Activated CD4-positive, alpha-beta T cell treated with anti-CD3 and anti-CD28 coated beads for 1 hour (primary cell): ENCODE measurements at regions not wholly inside any gene's neighbourhood (a gene's known extent, or its start where the extent isn't known, plus 50 kb on each side); places are given as distances from the start of the nearest gene placed in this dataset.
"Not testable (repeated sequence)": the region's sequence is repeated elsewhere in the genome, so short reads cannot be mapped to it uniquely, and the experiment has no call there.

ENCODE experiments used
- DNase-seq: peaks from one replicate; pipeline ENCODE4 v3.0.0-alpha.2; 2020

DNA sequence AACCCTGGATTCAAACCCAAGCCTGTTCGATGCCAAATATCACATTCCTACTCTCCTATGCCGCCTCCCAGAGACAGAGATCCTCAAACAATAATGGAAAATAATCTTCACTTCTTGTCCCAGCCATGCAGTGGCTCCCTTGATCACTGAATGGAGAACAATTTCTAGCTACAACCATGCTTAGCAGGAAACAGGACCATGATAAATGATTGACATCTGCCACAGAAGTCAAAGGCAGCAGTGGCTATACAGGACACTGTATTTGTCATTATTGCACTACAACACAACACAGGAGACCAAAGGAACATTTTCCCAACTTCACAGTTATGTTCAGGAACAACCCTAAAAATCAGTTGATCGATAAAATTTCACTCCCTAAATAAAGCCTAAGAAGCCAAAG lies 243.3 kb upstream of the SLC7A11 start:
- no peak for DNase-seq

GRCh38 chr4:138475116-138475515 lies 233.0 kb upstream of the SLC7A11 start:
- no peak for DNase-seq

GRCh38 chr4:138473339-138473738 lies 231.2 kb upstream of the SLC7A11 start:
- no peak for DNase-seq

DNA sequence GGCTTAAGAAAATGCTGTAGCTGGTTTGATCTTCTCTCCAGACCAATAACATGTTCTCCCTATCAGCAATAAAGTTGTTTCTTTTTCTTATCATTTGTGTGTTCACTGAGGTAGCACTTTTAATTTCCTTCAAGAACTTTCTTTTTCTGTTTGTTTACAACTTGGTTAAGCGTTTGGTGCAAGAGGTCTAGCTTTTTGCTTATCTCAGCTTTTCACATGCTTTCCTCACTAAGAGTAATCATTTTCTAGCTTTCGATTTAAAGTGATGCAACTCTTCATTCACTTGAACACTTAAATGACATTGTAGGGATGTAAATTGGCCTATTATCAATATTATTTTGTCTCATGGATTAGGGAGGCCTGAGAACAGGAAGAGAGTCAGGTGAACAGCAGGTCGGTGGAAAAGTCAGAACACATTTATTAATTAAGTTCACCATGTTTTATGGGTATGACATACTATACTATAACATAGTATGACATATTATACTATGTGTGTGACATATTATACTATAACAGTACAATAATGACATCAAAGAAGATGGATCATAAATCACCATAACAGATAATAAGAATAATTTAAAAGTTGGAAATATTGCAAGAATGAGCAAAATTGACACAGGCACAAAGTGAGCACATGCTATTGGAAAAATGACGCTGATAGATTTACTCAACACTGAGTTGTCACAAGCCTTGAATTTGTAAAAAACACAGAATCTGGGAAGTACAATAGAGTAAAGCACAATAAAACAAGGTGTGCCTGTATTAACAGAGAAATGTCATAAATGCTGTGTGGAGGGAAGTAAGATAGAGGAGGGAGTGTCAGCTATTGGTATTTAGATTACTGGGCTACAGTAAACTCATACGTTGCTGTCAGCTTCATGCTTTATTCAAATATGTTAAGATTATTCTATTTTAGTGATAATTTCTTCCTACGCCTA lies 218.6 kb upstream of the SLC7A11 start:
- DNase-seq, result no peak

DNA sequence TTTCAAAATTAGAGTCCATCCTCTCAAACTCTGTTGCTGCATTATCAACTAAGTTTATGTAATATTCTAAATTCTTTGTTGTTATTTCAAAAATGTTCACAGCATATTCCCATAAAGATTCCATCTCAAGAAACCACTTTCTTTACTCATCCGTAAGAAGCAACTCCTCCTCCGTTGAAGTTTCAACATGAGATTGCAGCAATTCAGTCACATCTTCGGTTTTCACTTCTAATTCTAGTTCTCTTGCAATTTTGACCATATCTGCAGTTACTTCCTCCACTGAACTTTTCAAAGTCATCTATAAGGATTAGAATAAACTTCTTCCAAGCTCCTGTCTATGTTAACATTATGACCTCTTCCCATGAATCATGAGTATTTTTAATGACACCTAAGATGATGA lies 216.6 kb upstream of the SLC7A11 start:
- no peak for DNase-seq

GRCh38 chr4:138456349-138456748 lies 214.2 kb upstream of the SLC7A11 start:
- DNase-seq, result not testable (repeated sequence)

DNA sequence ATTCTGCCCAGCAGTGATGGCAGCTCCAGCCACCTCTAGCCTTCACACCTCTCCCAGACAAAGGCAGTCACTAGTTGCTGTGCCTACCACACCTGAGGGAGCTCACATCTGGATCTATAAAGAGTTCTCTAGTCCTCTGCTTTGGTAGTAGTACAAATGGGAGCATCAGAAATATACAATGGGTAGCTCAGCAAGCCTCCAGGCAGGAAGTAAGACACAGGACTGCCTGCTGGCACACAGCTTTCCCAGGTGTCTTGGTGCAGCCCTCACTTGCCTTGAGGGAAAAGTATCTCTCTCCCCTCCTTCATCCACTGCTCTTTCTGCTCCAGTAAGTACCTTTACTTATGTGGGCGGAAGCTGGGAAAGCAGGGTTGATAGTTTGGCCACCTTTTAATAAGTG lies 212.9 kb upstream of the SLC7A11 start:
- no peak for DNase-seq

DNA sequence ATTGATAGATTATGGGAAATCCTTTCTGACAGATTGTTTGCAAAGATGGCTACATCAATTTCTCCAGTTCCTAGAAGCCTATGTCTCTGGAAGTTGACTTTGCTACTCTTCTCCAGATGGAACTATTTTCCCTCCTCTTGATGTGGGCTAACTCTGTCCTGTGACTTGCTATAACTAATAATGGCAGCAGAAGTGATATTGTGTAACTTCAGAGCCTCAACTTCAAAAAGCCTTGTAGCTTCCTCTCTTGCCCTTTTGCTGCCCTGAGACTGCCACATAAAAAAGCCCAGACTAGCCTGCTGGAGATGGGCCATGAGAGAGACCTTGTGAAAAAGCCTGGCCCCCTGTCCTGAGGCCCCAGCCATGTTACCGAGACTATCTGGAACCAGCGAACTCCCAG lies 210.7 kb upstream of the SLC7A11 start:
- DNase-seq, result no peak

GRCh38 chr4:138451276-138451663 lies 209.1 kb upstream of the SLC7A11 start:
- DNase-seq, result no peak

- DNase-seq, result no peak
Observed at GRCh38 chr4:138450546-138451275, 208.6 kb upstream of the SLC7A11 start.

DNA sequence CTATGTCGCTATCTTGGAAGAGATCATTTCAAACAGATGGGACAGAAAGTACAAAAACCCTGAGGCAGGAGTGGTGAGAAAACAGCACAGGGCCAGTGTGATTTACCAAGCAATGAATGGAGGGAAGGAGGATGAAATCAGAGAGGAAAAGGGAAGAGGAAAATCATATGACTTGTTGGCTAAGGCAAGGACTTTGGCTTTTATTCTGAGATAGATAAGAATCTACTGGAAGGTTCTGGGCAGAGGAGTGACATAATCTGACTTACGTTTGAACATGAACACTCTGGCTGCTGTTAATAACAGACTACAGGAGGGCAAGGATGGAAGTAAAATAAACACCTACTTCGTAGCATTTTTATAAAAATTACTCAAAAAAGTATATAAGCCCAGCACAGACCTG lies 207.8 kb upstream of the SLC7A11 start:
- no peak for DNase-seq

DNA sequence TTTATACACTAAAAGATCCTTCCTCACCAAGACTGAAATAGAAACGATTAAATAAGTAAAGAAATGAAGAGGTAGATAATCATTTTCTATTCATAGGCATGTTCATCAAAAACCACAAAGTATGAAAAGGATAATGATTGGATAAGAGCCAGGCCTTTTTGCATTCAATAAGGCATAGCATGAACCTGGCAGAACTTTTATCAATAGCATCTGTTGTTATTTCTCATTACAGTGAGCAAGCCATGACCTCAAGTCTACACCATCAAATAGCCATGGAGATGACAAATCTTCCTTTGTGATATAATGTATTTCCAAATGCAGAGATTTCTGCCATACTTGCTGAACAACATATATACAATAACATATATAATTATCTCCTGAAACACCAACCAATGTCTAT lies 206.0 kb upstream of the SLC7A11 start:
- DNase-seq, result no peak

GRCh38 chr4:138446456-138446855 lies 204.3 kb upstream of the SLC7A11 start:
- no peak for DNase-seq

DNA sequence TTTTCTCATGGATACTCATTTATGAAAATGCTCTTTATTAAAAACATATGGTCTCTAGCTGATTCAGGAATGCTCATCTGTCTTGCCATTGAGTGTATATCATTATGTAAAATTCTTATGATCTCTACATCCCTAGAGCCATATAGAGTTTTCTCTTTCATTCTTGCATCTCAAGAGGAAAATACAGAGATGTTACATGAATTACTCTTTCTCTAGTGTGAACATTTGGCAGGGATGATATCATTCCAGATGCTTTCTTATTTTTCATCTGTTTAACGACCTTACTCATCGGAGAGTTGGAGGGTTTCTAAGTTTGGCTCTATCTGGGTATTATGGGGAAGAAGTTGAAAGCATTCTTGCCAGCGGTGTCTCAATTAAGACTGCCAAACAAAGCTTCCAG lies 202.9 kb upstream of the SLC7A11 start:
- DNase-seq, result no peak

- no peak for DNase-seq
Observed at GRCh38 chr4:138444260-138444659, 202.1 kb upstream of the SLC7A11 start.

DNA sequence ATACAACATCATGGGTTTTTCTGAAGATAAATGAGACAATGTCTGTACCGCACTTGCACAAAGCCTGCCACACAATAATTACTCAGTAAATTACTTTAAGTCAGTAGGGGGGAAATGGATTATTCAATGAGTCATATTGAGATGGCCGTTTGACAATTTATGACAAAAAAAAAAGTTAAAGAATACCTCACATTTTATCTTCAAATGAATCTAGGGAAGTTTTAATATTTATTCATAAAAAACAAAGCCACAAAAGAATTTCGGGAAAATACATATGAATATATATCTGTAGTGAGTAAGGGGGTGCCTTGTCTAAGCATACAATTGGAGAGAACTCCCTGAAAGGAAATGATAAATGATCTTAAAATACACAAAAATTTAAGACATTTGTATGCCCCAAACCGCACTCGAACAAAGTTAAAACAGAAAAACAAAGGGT lies 197.0 kb upstream of the SLC7A11 start:
- no peak for DNase-seq

- DNase-seq, result no peak
Observed at GRCh38 chr4:138438608-138439007, 196.5 kb upstream of the SLC7A11 start.

- DNase-seq, result no peak
Observed at GRCh38 chr4:138437263-138437851, 195.2 kb upstream of the SLC7A11 start.

DNA sequence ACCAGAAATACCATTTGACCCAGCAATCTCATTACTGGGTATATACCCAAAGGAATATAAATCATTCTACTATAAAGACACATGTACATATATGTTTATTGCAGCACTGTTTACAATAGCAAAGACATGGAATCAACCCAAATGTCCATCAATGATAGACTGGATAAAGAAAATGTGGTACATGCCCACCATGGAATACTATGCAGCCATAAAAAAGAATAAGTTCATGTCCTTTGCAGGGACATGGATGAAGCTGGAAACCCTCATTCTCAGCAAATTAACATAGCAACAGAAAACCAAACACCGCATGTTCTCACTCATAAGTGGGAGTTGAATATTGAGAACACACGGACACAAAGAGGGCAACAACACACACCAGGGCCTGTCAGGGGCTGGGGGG lies 193.6 kb upstream of the SLC7A11 start:
- DNase-seq, result not testable (repeated sequence)

- DNase-seq, result not testable (repeated sequence)
Observed at GRCh38 chr4:138435046-138435445, 192.9 kb upstream of the SLC7A11 start.

- DNase-seq, result no peak
Observed at GRCh38 chr4:138428611-138429010, 186.5 kb upstream of the SLC7A11 start.

GRCh38 chr4:138426786-138427185 lies 184.6 kb upstream of the SLC7A11 start:
- no peak for DNase-seq

GRCh38 chr4:138420471-138420870 lies 178.3 kb upstream of the SLC7A11 start:
- DNase-seq, result no peak

DNA sequence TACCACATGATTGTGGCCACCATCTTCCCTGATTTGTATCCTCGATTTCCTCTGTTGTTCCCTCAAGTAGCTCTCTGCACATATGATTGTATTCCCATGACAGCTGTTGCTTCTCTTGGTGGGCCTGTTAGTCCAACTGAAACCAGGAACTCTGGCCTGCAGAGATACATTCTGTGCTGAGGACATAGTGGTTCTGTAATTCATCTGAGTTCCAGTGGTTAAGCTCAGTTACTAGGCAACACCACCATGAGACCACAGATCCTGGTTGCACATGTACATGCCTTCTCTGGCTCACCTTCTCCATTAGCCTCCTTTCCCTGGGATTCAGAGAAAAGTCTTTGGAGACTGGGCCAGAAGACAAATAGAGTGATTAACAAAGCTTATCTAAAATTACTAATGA lies 172.1 kb upstream of the SLC7A11 start:
- DNase-seq, result no peak
